Neural cell (in vitro differentiated cells): ENCODE measurements at regions not wholly inside any gene's neighbourhood (a gene's known extent, or its start where the extent isn't known, plus 50 kb on each side); places are given as distances from the start of the nearest gene placed in this dataset.
"Not testable (repeated sequence)": the region's sequence is repeated elsewhere in the genome, so short reads cannot be mapped to it uniquely, and the experiment has no call there.

Source experiments
- EP300 ChIP-seq: fragments of 450-650 bp; conservative IDR thresholded peaks from 2 replicates; pipeline ENCODE4 v1.6.1; 2014; ENCODE audit warnings: antibody characterized with exemption, mild to moderate bottlenecking, moderate library complexity; ENCODE audit not compliant: poor library complexity, severe bottlenecking
- EZH2 ChIP-seq: fragments of 200-600, 300-800 bp; shearing (Covaris generic), sonication (generic); IDR thresholded peaks from 2 replicates; pipeline ENCODE4 v1.6.1; 2014; ENCODE audit warnings: antibody characterized with exemption, low read length, borderline replicate concordance, mild to moderate bottlenecking; ENCODE audit not compliant: insufficient read depth, poor library complexity, severe bottlenecking
- MXI1 ChIP-seq: fragments of 450-650 bp; conservative IDR thresholded peaks from 2 replicates; pipeline ENCODE4 v1.6.1; 2014; ENCODE audit warnings: antibody characterized with exemption, mild to moderate bottlenecking; ENCODE audit not compliant: poor library complexity, severe bottlenecking
- POLR2AphosphoS5 ChIP-seq: IDR thresholded peaks from 2 replicates; pipeline ENCODE4 v1.6.1; 2012
- RAD21 ChIP-seq: fragments of 450-650 bp; conservative IDR thresholded peaks from 2 replicates; pipeline ENCODE4 v1.6.1; 2014; ENCODE audit warnings: antibody characterized with exemption, mild to moderate bottlenecking, moderate library complexity
- SMC3 ChIP-seq: fragments of 450-650 bp; conservative IDR thresholded peaks from 2 replicates; pipeline ENCODE4 v1.6.1; 2014; ENCODE audit warnings: antibody characterized with exemption, mild to moderate bottlenecking, moderate library complexity; ENCODE audit not compliant: poor library complexity
- TAF1 ChIP-seq: IDR thresholded peaks from 2 replicates; pipeline ENCODE4 v1.6.1; 2012; ENCODE audit warnings: low read depth
- TF ChIP-seq, protein P1 (sequence below): fragments of 450-650 bp; IDR thresholded peaks from 2 replicates; pipeline ENCODE4 v1.5.1; 2014; ENCODE audit warnings: antibody characterized with exemption, mild to moderate bottlenecking, moderate library complexity; ENCODE audit not compliant: poor library complexity, severe bottlenecking
- TF ChIP-seq, protein P2 (sequence below): IDR thresholded peaks from 2 replicates; pipeline ENCODE4 v1.6.1; 2012; ENCODE audit warnings: borderline replicate concordance

DNA sequence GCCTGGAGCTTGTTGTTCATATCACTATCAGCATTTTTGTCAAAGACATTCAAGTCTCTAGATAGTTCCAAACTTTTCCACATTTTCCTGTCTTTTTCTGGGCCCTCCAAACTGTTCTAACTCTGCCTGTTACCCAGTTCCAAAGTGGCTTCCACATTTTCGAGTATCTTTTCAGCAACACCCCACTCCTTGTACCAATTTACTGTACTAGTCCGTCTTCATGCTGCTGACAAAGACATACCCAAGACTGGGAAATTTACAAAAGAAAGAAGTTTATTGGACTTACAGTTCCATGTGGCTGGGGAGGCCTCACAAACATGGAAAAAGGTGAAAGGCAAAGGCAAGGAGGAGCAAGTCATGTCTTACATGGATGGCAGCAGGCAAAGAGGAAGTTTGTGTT lies 575.2 kb upstream of the ACVR2A start:
- TF ChIP-seq, protein P1, sequence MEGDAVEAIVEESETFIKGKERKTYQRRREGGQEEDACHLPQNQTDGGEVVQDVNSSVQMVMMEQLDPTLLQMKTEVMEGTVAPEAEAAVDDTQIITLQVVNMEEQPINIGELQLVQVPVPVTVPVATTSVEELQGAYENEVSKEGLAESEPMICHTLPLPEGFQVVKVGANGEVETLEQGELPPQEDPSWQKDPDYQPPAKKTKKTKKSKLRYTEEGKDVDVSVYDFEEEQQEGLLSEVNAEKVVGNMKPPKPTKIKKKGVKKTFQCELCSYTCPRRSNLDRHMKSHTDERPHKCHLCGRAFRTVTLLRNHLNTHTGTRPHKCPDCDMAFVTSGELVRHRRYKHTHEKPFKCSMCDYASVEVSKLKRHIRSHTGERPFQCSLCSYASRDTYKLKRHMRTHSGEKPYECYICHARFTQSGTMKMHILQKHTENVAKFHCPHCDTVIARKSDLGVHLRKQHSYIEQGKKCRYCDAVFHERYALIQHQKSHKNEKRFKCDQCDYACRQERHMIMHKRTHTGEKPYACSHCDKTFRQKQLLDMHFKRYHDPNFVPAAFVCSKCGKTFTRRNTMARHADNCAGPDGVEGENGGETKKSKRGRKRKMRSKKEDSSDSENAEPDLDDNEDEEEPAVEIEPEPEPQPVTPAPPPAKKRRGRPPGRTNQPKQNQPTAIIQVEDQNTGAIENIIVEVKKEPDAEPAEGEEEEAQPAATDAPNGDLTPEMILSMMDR: not testable (repeated sequence)
- not testable (repeated sequence) for TF ChIP-seq EZH2, POLR2AphosphoS5, RAD21, TAF1, SMC3, EP300, MXI1
- TF ChIP-seq, protein P2, sequence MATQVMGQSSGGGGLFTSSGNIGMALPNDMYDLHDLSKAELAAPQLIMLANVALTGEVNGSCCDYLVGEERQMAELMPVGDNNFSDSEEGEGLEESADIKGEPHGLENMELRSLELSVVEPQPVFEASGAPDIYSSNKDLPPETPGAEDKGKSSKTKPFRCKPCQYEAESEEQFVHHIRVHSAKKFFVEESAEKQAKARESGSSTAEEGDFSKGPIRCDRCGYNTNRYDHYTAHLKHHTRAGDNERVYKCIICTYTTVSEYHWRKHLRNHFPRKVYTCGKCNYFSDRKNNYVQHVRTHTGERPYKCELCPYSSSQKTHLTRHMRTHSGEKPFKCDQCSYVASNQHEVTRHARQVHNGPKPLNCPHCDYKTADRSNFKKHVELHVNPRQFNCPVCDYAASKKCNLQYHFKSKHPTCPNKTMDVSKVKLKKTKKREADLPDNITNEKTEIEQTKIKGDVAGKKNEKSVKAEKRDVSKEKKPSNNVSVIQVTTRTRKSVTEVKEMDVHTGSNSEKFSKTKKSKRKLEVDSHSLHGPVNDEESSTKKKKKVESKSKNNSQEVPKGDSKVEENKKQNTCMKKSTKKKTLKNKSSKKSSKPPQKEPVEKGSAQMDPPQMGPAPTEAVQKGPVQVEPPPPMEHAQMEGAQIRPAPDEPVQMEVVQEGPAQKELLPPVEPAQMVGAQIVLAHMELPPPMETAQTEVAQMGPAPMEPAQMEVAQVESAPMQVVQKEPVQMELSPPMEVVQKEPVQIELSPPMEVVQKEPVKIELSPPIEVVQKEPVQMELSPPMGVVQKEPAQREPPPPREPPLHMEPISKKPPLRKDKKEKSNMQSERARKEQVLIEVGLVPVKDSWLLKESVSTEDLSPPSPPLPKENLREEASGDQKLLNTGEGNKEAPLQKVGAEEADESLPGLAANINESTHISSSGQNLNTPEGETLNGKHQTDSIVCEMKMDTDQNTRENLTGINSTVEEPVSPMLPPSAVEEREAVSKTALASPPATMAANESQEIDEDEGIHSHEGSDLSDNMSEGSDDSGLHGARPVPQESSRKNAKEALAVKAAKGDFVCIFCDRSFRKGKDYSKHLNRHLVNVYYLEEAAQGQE: not testable (repeated sequence)
